UCSD-AML1 (cell line): ENCODE measurements at regions not wholly inside any gene's neighbourhood (a gene's known extent, or its start where the extent isn't known, plus 50 kb on each side); places are given as distances from the start of the nearest gene placed in this dataset.
A peak's percentile ranks its signal among the peaks of the same experiment; 100 is the strongest.

Source experiments
- DNase-seq: peaks from one replicate; lab custom pipeline; 2025; ENCODE audit not compliant: unreplicated experiment; lab: John Stamatoyannopoulos, UW

- DNase-seq = peak; percentile 49
Observed at GRCh38 chr15:58269455-58270414, 131.6 kb downstream of the AQP9 start.

GRCh38 chr15:58271410-58271809 is 133.2 kb downstream of the AQP9 start:
- DNase-seq = no peak

GRCh38 chr15:58273104-58273503 is 134.9 kb downstream of the AQP9 start:
- DNase-seq = no peak

- no peak for DNase-seq
Observed at GRCh38 chr15:58274885-58275284, 136.7 kb downstream of the AQP9 start.

- no peak for DNase-seq
Observed at GRCh38 chr15:58275785-58276184, 137.6 kb downstream of the AQP9 start.

GRCh38 chr15:58276924-58277323 is 138.7 kb downstream of the AQP9 start:
- no peak for DNase-seq

GRCh38 chr15:58277333-58277732 is 139.2 kb downstream of the AQP9 start:
- no peak for DNase-seq

GRCh38 chr15:58279106-58279505 is 140.9 kb downstream of the AQP9 start:
- no peak for DNase-seq

- DNase-seq = no peak
Observed at GRCh38 chr15:58279654-58280053, 141.5 kb downstream of the AQP9 start.

- DNase-seq = no peak
Observed at GRCh38 chr15:58282060-58282708, 144.0 kb downstream of the AQP9 start.

GRCh38 chr15:58283302-58283701 is 145.1 kb downstream of the AQP9 start:
- DNase-seq = no peak

- DNase-seq = no peak
Observed at GRCh38 chr15:58284293-58284692, 146.1 kb downstream of the AQP9 start.

- DNase-seq = no peak
Observed at GRCh38 chr15:58285212-58285920, 146.4 kb upstream of the LIPC start.

- DNase-seq = no peak
Observed at GRCh38 chr15:58285921-58286278, 145.9 kb upstream of the LIPC start.

- no peak for DNase-seq
Observed at GRCh38 chr15:58286523-58286922, 145.3 kb upstream of the LIPC start.

GRCh38 chr15:58287891-58288290 is 143.9 kb upstream of the LIPC start:
- no peak for DNase-seq

- DNase-seq = no peak
Observed at GRCh38 chr15:58288592-58288991, 143.2 kb upstream of the LIPC start.

- no peak for DNase-seq
Observed at GRCh38 chr15:58291848-58292247, 139.9 kb upstream of the LIPC start.

GRCh38 chr15:58292751-58293175 is 139.0 kb upstream of the LIPC start:
- no peak for DNase-seq

- no peak for DNase-seq
Observed at GRCh38 chr15:58293622-58294550, 137.9 kb upstream of the LIPC start.
